H1 (cell line): ENCODE measurements at regions not wholly inside any gene's neighbourhood (a gene's known extent, or its start where the extent isn't known, plus 50 kb on each side); places are given as distances from the start of the nearest gene placed in this dataset.
A peak's percentile ranks its signal among the peaks of the same experiment; 100 is the strongest.

Experiments
- CTCF ChIA-PET: fragments of 300-600 bp; sonication (Branson Sonifier 250); formaldehyde crosslinking; loops from one replicate; lab custom pipeline; 2021; ENCODE audit not compliant: partially characterized antibody; lab: Charles Lee
- POLR2A ChIA-PET: fragments of 300-600 bp; sonication (Branson Sonifier 250); formaldehyde crosslinking; loops from one replicate; lab custom pipeline; 2021; ENCODE audit warnings: inconsistent platforms; ENCODE audit not compliant: partially characterized antibody; lab: Charles Lee
- DNase-seq, 2 experiments: peaks; one replicate each; pipeline versions ENCODE4 v3.0.0 to v3.0.0-alpha.2; 2010 to 2022; ENCODE audit warnings: low spot score in 2 of 2, low read depth in 1 of 2, mixed read lengths in 1 of 2
- FAIRE-seq: peaks from 2 replicates; lab custom pipeline; 2011; peaks lifted over from hg19 to GRCh38; lab: Jason Lieb, UNC
- H2AFZ ChIP-seq: 2 replicates; pipeline ENCODE4 v1.8.1; 2012; ENCODE audit warnings: low read length, inconsistent platforms
- H2AK5ac ChIP-seq: 2 replicates; pipeline ENCODE4 v1.6.1; 2013; ENCODE audit warnings: low read depth, low read length
- H2BK120ac ChIP-seq: replicated peaks from 2 replicates; pipeline ENCODE3; 2013; ENCODE audit warnings: low read depth, low read length, inconsistent platforms
- H2BK12ac ChIP-seq: 2 replicates; pipeline ENCODE4 v1.6.1; 2013; ENCODE audit warnings: low read depth, low read length
- H2BK15ac ChIP-seq: 2 replicates; pipeline ENCODE4 v1.6.1; 2013; ENCODE audit warnings: low read length
- H2BK20ac ChIP-seq: 2 replicates; pipeline ENCODE4 v1.6.1; 2013; ENCODE audit warnings: low read length
- H2BK5ac ChIP-seq: 2 replicates; pipeline ENCODE4 v1.6.1; 2013; ENCODE audit warnings: low read depth, low read length
- H3K14ac ChIP-seq: 2 replicates; pipeline ENCODE4 v1.6.1; 2013; ENCODE audit warnings: inconsistent platforms; ENCODE audit not compliant: insufficient read length
- H3K18ac ChIP-seq: 2 replicates; pipeline ENCODE4 v1.6.1; 2013; ENCODE audit warnings: low read length; ENCODE audit errors: extremely low read depth
- H3K23ac ChIP-seq: 2 replicates; pipeline ENCODE4 v1.6.1; 2013; ENCODE audit warnings: inconsistent platforms; ENCODE audit not compliant: insufficient read length
- H3K23me2 ChIP-seq: 2 replicates; pipeline ENCODE4 v1.6.1; 2013; ENCODE audit warnings: low read depth, low read length
- H3K27ac ChIP-seq: 2 replicates; pipeline ENCODE4 v1.6.1; 2011; ENCODE audit warnings: low read depth, low read length, inconsistent platforms
- H3K27me3 ChIP-seq, 4 experiments: replicated peaks in 1 of 4; 1 replicate in 1 of 4; 2 replicates in 3 of 4; pipeline versions ENCODE4 v1.6.1 to v1.8.1; 2011 to 2013; ENCODE audit warnings: low read length in 3 of 4, mild to moderate bottlenecking in 3 of 4, inconsistent platforms in 2 of 4, mixed read lengths in 2 of 4, moderate library complexity in 1 of 4; ENCODE audit not compliant: control insufficient read depth in 3 of 4, insufficient read depth in 3 of 4; ENCODE audit errors: extremely low read depth in 1 of 4
- H3K36me3 ChIP-seq, 4 experiments: 2 replicates each; pipeline versions ENCODE4 v1.6.1 to v1.8.1; 2011 to 2013; ENCODE audit warnings: mild to moderate bottlenecking in 4 of 4, low read length in 3 of 4, moderate library complexity in 2 of 4, control low read depth in 1 of 4, inconsistent platforms in 1 of 4; ENCODE audit not compliant: insufficient read depth in 4 of 4, control insufficient read depth in 2 of 4
- H3K4ac ChIP-seq: replicated peaks from 2 replicates; pipeline ENCODE3; 2013; ENCODE audit warnings: low read length, low read depth, mixed read lengths, inconsistent platforms; ENCODE audit not compliant: insufficient read length
- H3K4me1 ChIP-seq, 4 experiments: replicated peaks in 1 of 4; 1 replicate in 1 of 4; 2 replicates in 3 of 4; pipeline versions ENCODE4 v1.6.1 to v1.8.1; 2011 to 2013; ENCODE audit warnings: low read length in 3 of 4, inconsistent platforms in 2 of 4, mixed read lengths in 1 of 4; ENCODE audit not compliant: insufficient read depth in 4 of 4, control insufficient read depth in 3 of 4
- H3K4me2 ChIP-seq, 2 experiments: 2 replicates each; pipeline versions ENCODE4 v1.6.1 to v1.8.1; 2011 to 2013; ENCODE audit warnings: low read depth in 2 of 2, low read length in 2 of 2, control low read depth in 1 of 2, inconsistent platforms in 1 of 2, mild to moderate bottlenecking in 1 of 2; ENCODE audit not compliant: insufficient read depth in 1 of 2
- H3K4me3 ChIP-seq, 4 experiments: fragments of 200-600, 300-600 bp in 1 of 4; sonication (generic), shearing (Covaris generic), sonication (Bioruptor Twin) in 1 of 4; 2 replicates each; pipeline versions ENCODE4 v1.5.1 to v1.8.1; 2011 to 2016; ENCODE audit warnings: low read length in 4 of 4, low read depth in 3 of 4, control low read depth in 2 of 4, inconsistent platforms in 2 of 4, mild to moderate bottlenecking in 2 of 4, mixed read lengths in 1 of 4, moderate library complexity in 1 of 4; ENCODE audit not compliant: insufficient read depth in 2 of 4; ENCODE audit errors: extremely low read depth in 1 of 4
- H3K56ac ChIP-seq: replicated peaks from 2 replicates; pipeline ENCODE3; 2013; ENCODE audit warnings: low read depth, mild to moderate bottlenecking, mixed read lengths, low read length, inconsistent platforms; ENCODE audit not compliant: insufficient read length
- H3K79me1 ChIP-seq: 2 replicates; pipeline ENCODE4 v1.6.1; 2013; ENCODE audit warnings: low read depth, low read length, control low read depth
- H3K79me2 ChIP-seq, 2 experiments: 2 replicates each; pipeline versions ENCODE4 v1.6.1 to v1.8.1; 2012 to 2013; ENCODE audit warnings: low read length in 2 of 2, mild to moderate bottlenecking in 2 of 2, inconsistent platforms in 1 of 2; ENCODE audit not compliant: insufficient read depth in 2 of 2, control insufficient read depth in 1 of 2
- H3K9ac ChIP-seq, 4 experiments: replicated peaks in 1 of 4; 1 replicate in 1 of 4; 2 replicates in 3 of 4; pipeline versions ENCODE4 v1.6.1 to v1.8.1; 2011 to 2013; ENCODE audit warnings: low read depth in 3 of 4, low read length in 3 of 4, control low read depth in 2 of 4, mild to moderate bottlenecking in 2 of 4, moderate library complexity in 2 of 4, inconsistent platforms in 1 of 4; ENCODE audit errors: extremely low read depth in 1 of 4
- H3K9me3 ChIP-seq, 2 experiments: 2 replicates each; pipeline versions ENCODE4 v1.6.1 to v1.8.1; 2012 to 2013; ENCODE audit warnings: mild to moderate bottlenecking in 2 of 2, moderate library complexity in 2 of 2, control low read depth in 1 of 2, inconsistent platforms in 1 of 2, low read depth in 1 of 2, low read length in 1 of 2, mixed read lengths in 1 of 2; ENCODE audit not compliant: insufficient read depth in 2 of 2
- H4K20me1 ChIP-seq, 2 experiments: replicated peaks in 1 of 2; 2 replicates each; pipeline versions ENCODE3 to v1.8.1; 2011 to 2013; ENCODE audit warnings: inconsistent platforms in 2 of 2, low read length in 2 of 2, mild to moderate bottlenecking in 1 of 2; ENCODE audit not compliant: insufficient read depth in 2 of 2, control insufficient read depth in 1 of 2
- H4K5ac ChIP-seq: 2 replicates; pipeline ENCODE4 v1.6.1; 2013; ENCODE audit warnings: low read length, low read depth, mixed read lengths, inconsistent platforms; ENCODE audit not compliant: insufficient read length
- H4K8ac ChIP-seq: 2 replicates; pipeline ENCODE4 v1.8.0; 2013; ENCODE audit warnings: mild to moderate bottlenecking, moderate library complexity, low read length, inconsistent platforms; ENCODE audit not compliant: insufficient read depth; ENCODE audit errors: extremely low read depth
- H4K91ac ChIP-seq: replicated peaks from 2 replicates; pipeline ENCODE3; 2013; ENCODE audit warnings: low read length, mixed read lengths, inconsistent platforms; ENCODE audit not compliant: insufficient read length
- KDM5A ChIP-seq: fragments of 200-600 bp; IDR thresholded peaks from 2 replicates; pipeline ENCODE4 v1.7.1; 2012; ENCODE audit warnings: mild to moderate bottlenecking, low read length, inconsistent platforms, mixed read lengths
- WGBS, 2 experiments: shearing (Covaris generic) in 1 of 2; methylation state at CpG; one replicate each; pipeline versions ENCODE4 v1.1.6 to v1.1.7; 2013 to 2015; ENCODE audit warnings: low lambda C conversion rate in 2 of 2, mixed read lengths in 2 of 2, inconsistent platforms in 1 of 2, low coverage in 1 of 2, missing lambda C conversion rate in 1 of 2; ENCODE audit not compliant: insufficient replicate concordance in 2 of 2, insufficient coverage in 1 of 2, insufficient read length in 1 of 2; ENCODE audit errors: extremely low coverage in 1 of 2, missing lambda C conversion rate in 1 of 2; 5-methylcytosine and 5-hydroxymethylcytosine counted together

- Histone ChIP-seq H3K4me1 (peaks cover 3 to 18% (median 8%) of the 10 kb centered on the region in 4 experiments; a peak in 6 of 7 replicates), H3K79me1 (no peaks in the 10 kb centered on the region), H2BK15ac (0 out of 2 replicates have a peak overlapping the region, but pooled peaks have one; percentile 40), H3K27me3 (no peaks in the 10 kb centered on the region), H3K14ac (no peak overlapping the region), H3K56ac (no peak overlapping the region), H3K4ac (no peak overlapping the region), H3K18ac (0 out of 2 replicates have a peak overlapping the region, but pooled peaks have one; percentile 1), H3K79me2 (no peaks in the 10 kb centered on the region), H4K20me1 (no peaks in the 10 kb centered on the region), H2AK5ac (no peak overlapping the region), H2BK20ac (0 out of 2 replicates have a peak overlapping the region, but pooled peaks have one; percentile 32), H4K5ac (no peak overlapping the region), H2AFZ (no peak overlapping the region)
- WGBS, 2 experiments = 90% methylated on average over 7 of the region's 7 CpGs; no CpG with 5 or more reads in 1 of the 2 experiments
- ChIA-PET POLR2A (interaction anchor here (0.9 to 1.2 kb wide), 2 partner anchors 10 to 25 kb away, joined by 3 read pairs; no protein-coding TSS in a partner anchor), CTCF (interaction anchor here (0.6 to 3.8 kb wide), 9 partner anchors 9 to 548 kb away, joined by 3 to 23 read pairs (median 3); no protein-coding TSS in a partner anchor)
- DNase-seq = no peak
- no peak for TF ChIP-seq KDM5A
- TF ChIP-seq, all 59 proteins: peak for 0
- no peak overlapping the region for H3K27ac ChIP-seq
- no peaks in the 10 kb centered on the region for H3K23me2 ChIP-seq
- H3K9me3 ChIP-seq = no peaks in the 10 kb centered on the region
- H2BK5ac ChIP-seq = no peak overlapping the region
- no peaks in the 10 kb centered on the region for H3K36me3 ChIP-seq
- no peak for FAIRE-seq
- no peak overlapping the region for H4K91ac ChIP-seq
- no peak overlapping the region; a peak in 1 of 7 replicates for H3K9ac ChIP-seq
- H4K8ac ChIP-seq = no peak overlapping the region; the same call in 1 of the 2 replicates
- H3K4me3 ChIP-seq = no peak overlapping the region
- H3K4me2 ChIP-seq = no peak overlapping the region
- H2BK120ac ChIP-seq = no peak overlapping the region
- peak overlapping the region; percentile 80; the same call in 1 of the 2 replicates for H2BK12ac ChIP-seq
- H3K23ac ChIP-seq = no peak overlapping the region
Measured at GRCh38 chr6:6711832-6712448, 123.4 kb downstream of the LY86 start.
